ENCODE measurements at regions not wholly inside any gene's neighbourhood (a gene's known extent, or its start where the extent isn't known, plus 50 kb on each side); places are given as distances from the start of the nearest gene placed in this dataset.

DNA sequence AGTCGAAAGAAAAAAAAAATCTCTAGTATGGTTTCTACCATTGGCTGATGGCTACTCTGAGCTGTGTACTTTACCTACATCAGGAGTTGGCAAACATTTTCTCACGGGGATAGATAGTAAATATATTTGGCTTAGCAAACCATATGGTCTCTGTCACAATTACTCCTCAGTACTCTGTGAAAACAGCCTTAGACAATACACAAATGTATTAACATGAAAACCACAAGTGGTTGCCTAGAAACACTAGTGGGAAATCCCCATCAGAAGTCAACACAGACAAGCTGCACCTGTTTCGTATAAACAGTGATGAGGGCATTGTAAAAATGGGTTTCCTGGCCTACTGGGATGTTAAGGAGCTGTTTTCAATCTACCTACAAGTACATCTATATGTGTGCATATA, 84.6 kb upstream of the NAV3 start:
- H4K20me1 ChIP-seq (ENCODE audit: control insufficient read depth, insufficient read depth, insufficient read length): no peaks in the 10 kb centered on the region
- no peak overlapping the region for H2BK15ac ChIP-seq (ENCODE audit: low read depth, low read length)
- no peaks in the 10 kb centered on the region for H3K79me2 ChIP-seq (ENCODE audit: insufficient read depth, low read length)
- H2AK5ac ChIP-seq (ENCODE audit: insufficient read length, low read length): no peak overlapping the region
- no peak overlapping the region for H4K8ac ChIP-seq (replicated peaks; ENCODE audit: insufficient read length, low read depth, low read length)
- H3K79me1 ChIP-seq (ENCODE audit: insufficient read depth, low read depth, low read length, poor library complexity, severe bottlenecking): no peaks in the 10 kb centered on the region
- H3K4me3 Mint-ChIP-seq: no peak overlapping the region
- H2BK120ac ChIP-seq (ENCODE audit: low read depth, low read length, poor library complexity, severe bottlenecking): no peak overlapping the region
- no peaks in the 10 kb centered on the region for H3K9me3 Mint-ChIP-seq
- no peak overlapping the region for H3K56ac ChIP-seq (ENCODE audit: insufficient read length, low read depth, low read length)
- H3K9ac ChIP-seq (ENCODE audit: extremely low read depth, insufficient read length, low read length): no peak overlapping the region
- H2BK20ac ChIP-seq (ENCODE audit: low read depth, low read length, poor library complexity, severe bottlenecking): no peak overlapping the region
- TF ChIP-seq, protein P1, sequence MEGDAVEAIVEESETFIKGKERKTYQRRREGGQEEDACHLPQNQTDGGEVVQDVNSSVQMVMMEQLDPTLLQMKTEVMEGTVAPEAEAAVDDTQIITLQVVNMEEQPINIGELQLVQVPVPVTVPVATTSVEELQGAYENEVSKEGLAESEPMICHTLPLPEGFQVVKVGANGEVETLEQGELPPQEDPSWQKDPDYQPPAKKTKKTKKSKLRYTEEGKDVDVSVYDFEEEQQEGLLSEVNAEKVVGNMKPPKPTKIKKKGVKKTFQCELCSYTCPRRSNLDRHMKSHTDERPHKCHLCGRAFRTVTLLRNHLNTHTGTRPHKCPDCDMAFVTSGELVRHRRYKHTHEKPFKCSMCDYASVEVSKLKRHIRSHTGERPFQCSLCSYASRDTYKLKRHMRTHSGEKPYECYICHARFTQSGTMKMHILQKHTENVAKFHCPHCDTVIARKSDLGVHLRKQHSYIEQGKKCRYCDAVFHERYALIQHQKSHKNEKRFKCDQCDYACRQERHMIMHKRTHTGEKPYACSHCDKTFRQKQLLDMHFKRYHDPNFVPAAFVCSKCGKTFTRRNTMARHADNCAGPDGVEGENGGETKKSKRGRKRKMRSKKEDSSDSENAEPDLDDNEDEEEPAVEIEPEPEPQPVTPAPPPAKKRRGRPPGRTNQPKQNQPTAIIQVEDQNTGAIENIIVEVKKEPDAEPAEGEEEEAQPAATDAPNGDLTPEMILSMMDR (conservative IDR thresholded peaks at IDR 0.05): no peak
- no peaks in the 10 kb centered on the region for H3K23me2 ChIP-seq (ENCODE audit: insufficient read length, low read depth, low read length, poor library complexity, severe bottlenecking)
- no peak overlapping the region for H3K23ac ChIP-seq (ENCODE audit: insufficient read length, low read depth, low read length)
- H3K9me3 ChIP-seq (ENCODE audit: control insufficient read depth, low read depth, low read length): no peaks in the 10 kb centered on the region
- peaks cover 0 to 1% (median 0%) of the 10 kb centered on the region in 3 experiments; a peak in 1 of 7 replicates for H3K36me3 Mint-ChIP-seq (ENCODE audit: insufficient read depth in 1 of 3, low read depth in 3 of 3)
- H3K14ac ChIP-seq (ENCODE audit: insufficient read depth, low read length): no peak overlapping the region
- peaks cover 9 to 10% of the 10 kb centered on the region in 2 experiments for H3K4me1 Mint-ChIP-seq
- H2BK5ac ChIP-seq (ENCODE audit: insufficient read length, low read length): no peak overlapping the region
- WGBS (ENCODE audit: extremely low coverage, insufficient read length, low lambda C conversion rate): no CpG with 5 or more reads among the region's 3 CpGs
- H3K18ac ChIP-seq (ENCODE audit: insufficient read length, low read depth, low read length): no peak overlapping the region
- no peak overlapping the region for H2AFZ ChIP-seq (ENCODE audit: low read length)
- no peaks in the 10 kb centered on the region for H3K27me3 ChIP-seq (ENCODE audit: insufficient read depth, low read length)
- H3K27ac ChIP-seq (ENCODE audit: insufficient read length, low read depth, low read length): no peak overlapping the region
- H3T11ph ChIP-seq (ENCODE audit: low read length): no peak overlapping the region
- DNase-seq: no peak
- no peak overlapping the region for H2BK12ac ChIP-seq (ENCODE audit: insufficient read length, low read depth, low read length)
- H4K5ac ChIP-seq (ENCODE audit: insufficient read length, low read depth, low read length): no peak overlapping the region
- H3K4ac ChIP-seq (ENCODE audit: low read depth, low read length): no peak overlapping the region
- no peak overlapping the region for H3K27ac Mint-ChIP-seq
- no peak overlapping the region for H4K91ac ChIP-seq (ENCODE audit: insufficient read length, low read depth, low read length)
- H3K4me2 ChIP-seq (ENCODE audit: insufficient read depth, insufficient read length, low read length): no peak overlapping the region
- H3K27me3 Mint-ChIP-seq (ENCODE audit: low read depth): no peaks in the 10 kb centered on the region
- no peaks in the 10 kb centered on the region for H3K4me1 ChIP-seq (ENCODE audit: insufficient read depth, low read length)
